ENCODE measurements at regions not wholly inside any gene's neighbourhood (a gene's known extent, or its start where the extent isn't known, plus 50 kb on each side); places are given as distances from the start of the nearest gene placed in this dataset.

- Mint-ChIP-seq H3K27ac (no peak overlapping the region), H3K9me3 (no peaks in the 10 kb centered on the region), H3K36me3 (no peaks in the 10 kb centered on the region), H3K4me3 (no peak overlapping the region), H3K27me3 (no peaks in the 10 kb centered on the region), H3K4me1 (no peaks in the 10 kb centered on the region)
These were observed 119.9 kb downstream of the MBL2 start for GRCh38 chr10:52652431-52653262.

GRCh38 chr10:52653263-52653909 lies 119.2 kb downstream of the MBL2 start:
- no peaks in the 10 kb centered on the region for H3K27me3 Mint-ChIP-seq
- peaks cover 3% of the 10 kb centered on the region for H3K9me3 Mint-ChIP-seq
- H3K4me3 Mint-ChIP-seq, result no peak overlapping the region
- no peak overlapping the region for H3K27ac Mint-ChIP-seq
- no peaks in the 10 kb centered on the region for H3K4me1 Mint-ChIP-seq
- no peaks in the 10 kb centered on the region for H3K36me3 Mint-ChIP-seq

- no peaks in the 10 kb centered on the region for H3K4me1 Mint-ChIP-seq
These were observed 118.4 kb downstream of the MBL2 start for GRCh38 chr10:52654201-52654600.

GRCh38 chr10:52658112-52658511 lies 114.5 kb downstream of the MBL2 start:
- no peak overlapping the region for H3K4me3 Mint-ChIP-seq
- H3K4me1 Mint-ChIP-seq, result no peaks in the 10 kb centered on the region
- no peaks in the 10 kb centered on the region for H3K36me3 Mint-ChIP-seq
- H3K27ac Mint-ChIP-seq, result no peak overlapping the region
- no peaks in the 10 kb centered on the region for H3K27me3 Mint-ChIP-seq
- peaks cover 9% of the 10 kb centered on the region for H3K9me3 Mint-ChIP-seq

More at GRCh38 chr10:52654201-52654600, 118.4 kb downstream of the MBL2 start:
- Mint-ChIP-seq H3K4me3 (no peak overlapping the region), H3K36me3 (no peaks in the 10 kb centered on the region), H3K27me3 (no peaks in the 10 kb centered on the region), H3K27ac (no peak overlapping the region), H3K9me3 (peaks cover 3% of the 10 kb centered on the region)

GRCh38 chr10:52659085-52659484 lies 113.5 kb downstream of the MBL2 start:
- Mint-ChIP-seq H3K4me1 (no peaks in the 10 kb centered on the region), H3K27ac (no peak overlapping the region), H3K4me3 (no peak overlapping the region), H3K9me3 (peaks cover 9% of the 10 kb centered on the region), H3K27me3 (no peaks in the 10 kb centered on the region), H3K36me3 (no peaks in the 10 kb centered on the region)

- no peaks in the 10 kb centered on the region for H3K4me1 Mint-ChIP-seq
- H3K27ac Mint-ChIP-seq, result no peak overlapping the region
- H3K4me3 Mint-ChIP-seq, result no peak overlapping the region
- peaks cover 9% of the 10 kb centered on the region for H3K9me3 Mint-ChIP-seq
- no peaks in the 10 kb centered on the region for H3K27me3 Mint-ChIP-seq
- no peaks in the 10 kb centered on the region for H3K36me3 Mint-ChIP-seq
These were observed 110.3 kb downstream of the MBL2 start for GRCh38 chr10:52662256-52662655.

GRCh38 chr10:52663161-52663560 lies 109.4 kb downstream of the MBL2 start:
- Mint-ChIP-seq H3K4me1 (no peaks in the 10 kb centered on the region), H3K9me3 (peaks cover 6% of the 10 kb centered on the region), H3K36me3 (no peaks in the 10 kb centered on the region), H3K27me3 (no peaks in the 10 kb centered on the region), H3K4me3 (no peak overlapping the region), H3K27ac (no peak overlapping the region)

- Mint-ChIP-seq H3K27ac (no peak overlapping the region), H3K27me3 (no peaks in the 10 kb centered on the region), H3K9me3 (peaks cover 6% of the 10 kb centered on the region), H3K36me3 (no peaks in the 10 kb centered on the region), H3K4me1 (no peaks in the 10 kb centered on the region), H3K4me3 (no peak overlapping the region)
These were observed 108.0 kb downstream of the MBL2 start for GRCh38 chr10:52664629-52665028.

- H3K36me3 Mint-ChIP-seq, result no peaks in the 10 kb centered on the region
These were observed 106.8 kb downstream of the MBL2 start for GRCh38 chr10:52665821-52666220.

GRCh38 chr10:52666931-52667330 lies 105.7 kb downstream of the MBL2 start:
- Mint-ChIP-seq H3K27me3 (no peaks in the 10 kb centered on the region), H3K9me3 (peaks cover 6% of the 10 kb centered on the region), H3K27ac (no peak overlapping the region)

More at GRCh38 chr10:52665821-52666220, 106.8 kb downstream of the MBL2 start:
- H3K27me3 Mint-ChIP-seq, result no peaks in the 10 kb centered on the region
- H3K9me3 Mint-ChIP-seq, result peaks cover 6% of the 10 kb centered on the region
- no peaks in the 10 kb centered on the region for H3K4me1 Mint-ChIP-seq
- H3K4me3 Mint-ChIP-seq, result no peak overlapping the region
- H3K27ac Mint-ChIP-seq, result no peak overlapping the region

GRCh38 chr10:52668024-52668423 lies 104.6 kb downstream of the MBL2 start:
- no peaks in the 10 kb centered on the region for H3K9me3 Mint-ChIP-seq
- H3K4me1 Mint-ChIP-seq, result no peaks in the 10 kb centered on the region
- H3K27me3 Mint-ChIP-seq, result no peaks in the 10 kb centered on the region
- H3K27ac Mint-ChIP-seq, result no peak overlapping the region
- no peak overlapping the region for H3K4me3 Mint-ChIP-seq
- no peaks in the 10 kb centered on the region for H3K36me3 Mint-ChIP-seq

More at GRCh38 chr10:52666931-52667330, 105.7 kb downstream of the MBL2 start:
- Mint-ChIP-seq H3K4me3 (no peak overlapping the region), H3K36me3 (no peaks in the 10 kb centered on the region), H3K4me1 (no peaks in the 10 kb centered on the region)

- Mint-ChIP-seq H3K27me3 (no peaks in the 10 kb centered on the region), H3K9me3 (no peaks in the 10 kb centered on the region), H3K4me3 (no peak overlapping the region), H3K4me1 (no peaks in the 10 kb centered on the region), H3K27ac (no peak overlapping the region), H3K36me3 (no peaks in the 10 kb centered on the region)
These were observed 99.7 kb downstream of the MBL2 start for GRCh38 chr10:52672880-52673279.

GRCh38 chr10:52673468-52673867 lies 99.1 kb downstream of the MBL2 start:
- H3K27ac Mint-ChIP-seq, result no peak overlapping the region
- H3K9me3 Mint-ChIP-seq, result no peaks in the 10 kb centered on the region
- no peak overlapping the region for H3K4me3 Mint-ChIP-seq
- H3K27me3 Mint-ChIP-seq, result no peaks in the 10 kb centered on the region
- H3K36me3 Mint-ChIP-seq, result no peaks in the 10 kb centered on the region
- no peaks in the 10 kb centered on the region for H3K4me1 Mint-ChIP-seq

- no peaks in the 10 kb centered on the region for H3K27me3 Mint-ChIP-seq
- H3K4me3 Mint-ChIP-seq, result no peak overlapping the region
- no peaks in the 10 kb centered on the region for H3K36me3 Mint-ChIP-seq
- H3K9me3 Mint-ChIP-seq, result no peaks in the 10 kb centered on the region
- H3K27ac Mint-ChIP-seq, result no peak overlapping the region
- H3K4me1 Mint-ChIP-seq, result no peaks in the 10 kb centered on the region
These were observed 98.1 kb downstream of the MBL2 start for GRCh38 chr10:52674474-52674873.

- Mint-ChIP-seq H3K36me3 (no peaks in the 10 kb centered on the region), H3K4me1 (no peaks in the 10 kb centered on the region), H3K27ac (no peak overlapping the region), H3K4me3 (no peak overlapping the region), H3K9me3 (no peaks in the 10 kb centered on the region), H3K27me3 (no peaks in the 10 kb centered on the region)
These were observed 95.5 kb downstream of the MBL2 start for GRCh38 chr10:52677086-52677485.

- H3K4me3 Mint-ChIP-seq, result no peak overlapping the region
- peaks cover under 1% of the 10 kb centered on the region for H3K9me3 Mint-ChIP-seq
- no peaks in the 10 kb centered on the region for H3K36me3 Mint-ChIP-seq
- H3K4me1 Mint-ChIP-seq, result no peaks in the 10 kb centered on the region
- H3K27ac Mint-ChIP-seq, result no peak overlapping the region
- no peaks in the 10 kb centered on the region for H3K27me3 Mint-ChIP-seq
These were observed 94.0 kb downstream of the MBL2 start for GRCh38 chr10:52678611-52679010.
